CD4-positive, alpha-beta T cell treated with Interleukin-17A for 1 hour (primary cell): ENCODE measurements at regions not wholly inside any gene's neighbourhood (a gene's known extent, or its start where the extent isn't known, plus 50 kb on each side); places are given as distances from the start of the nearest gene placed in this dataset.

Experiments
- DNase-seq: peaks from one replicate; pipeline ENCODE4 v3.0.0-alpha.2; 2020

DNA sequence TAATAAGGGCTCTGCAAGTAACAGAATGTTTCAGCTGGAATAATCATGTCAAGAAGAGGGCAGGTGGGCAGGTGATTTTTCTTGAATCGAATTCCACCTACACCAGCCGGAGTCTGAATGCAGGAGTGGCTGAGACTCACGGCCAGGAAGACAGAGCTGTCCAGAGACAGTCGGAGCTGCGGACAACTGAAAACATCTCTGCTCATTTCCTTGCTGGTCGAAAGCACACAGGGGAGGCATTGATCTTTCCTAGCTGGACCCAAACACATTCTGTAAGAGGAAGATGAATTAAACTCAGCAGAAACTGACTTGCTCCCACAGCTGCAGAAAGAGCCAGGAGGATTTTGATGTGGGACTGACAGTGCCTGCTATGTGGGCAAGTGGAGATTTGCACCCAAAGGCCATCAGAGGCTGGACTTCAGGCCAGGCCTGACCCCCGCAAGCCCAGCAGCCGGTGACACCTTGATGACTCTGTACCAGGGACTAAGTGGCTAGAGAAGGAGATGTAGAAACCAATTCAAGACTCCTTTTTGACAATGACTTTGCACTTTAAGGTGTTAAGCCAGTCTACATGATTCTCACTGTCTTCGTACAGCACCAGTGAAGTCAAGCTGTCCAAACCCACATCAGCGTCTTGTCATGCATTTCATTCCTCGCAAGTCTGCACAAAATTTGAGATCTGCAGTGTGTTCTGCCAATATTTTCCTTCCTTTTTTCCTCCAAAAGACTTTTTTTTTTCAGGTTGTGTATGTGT, 169.4 kb downstream of the TEX36 start:
- no peak for DNase-seq

DNA sequence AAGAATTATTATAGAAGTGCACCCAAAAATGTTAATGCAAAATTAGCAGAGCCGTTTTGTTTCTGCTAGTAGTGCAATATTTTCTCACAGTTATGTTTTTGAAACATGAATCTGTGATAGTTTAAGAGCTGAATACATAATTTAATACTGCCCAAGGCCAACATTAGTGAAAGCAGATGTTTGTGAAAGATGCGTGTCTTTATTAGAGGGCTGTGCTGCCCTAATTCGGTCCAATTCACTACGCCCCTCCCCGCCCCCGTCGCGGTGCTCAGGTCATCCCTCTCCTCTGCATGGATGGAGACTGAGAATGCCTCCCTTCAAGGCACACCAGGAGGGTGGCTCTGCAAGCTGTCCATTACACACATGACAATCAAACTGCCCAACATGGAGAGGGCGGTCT, 172.0 kb downstream of the TEX36 start:
- DNase-seq = no peak

DNA sequence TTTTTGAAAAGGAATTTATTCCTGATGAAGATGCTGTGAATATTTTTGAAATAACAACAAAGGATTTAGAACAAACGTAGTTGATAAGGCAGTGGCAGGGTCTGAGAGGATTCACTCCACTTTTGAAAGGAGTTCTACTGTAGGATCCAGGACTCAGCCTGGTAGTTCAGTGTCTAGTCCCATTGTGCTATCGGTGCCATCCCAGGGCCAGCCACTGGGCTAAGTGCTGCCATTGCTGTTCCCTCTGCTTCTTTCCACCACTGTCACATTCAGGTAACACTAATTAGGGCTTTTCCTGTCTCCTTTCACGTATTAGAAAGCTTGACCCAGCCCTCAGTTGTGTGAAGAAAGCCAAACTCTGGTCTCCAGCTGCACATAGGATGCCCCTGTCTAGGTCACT, 177.3 kb downstream of the TEX36 start:
- DNase-seq = no peak

DNA sequence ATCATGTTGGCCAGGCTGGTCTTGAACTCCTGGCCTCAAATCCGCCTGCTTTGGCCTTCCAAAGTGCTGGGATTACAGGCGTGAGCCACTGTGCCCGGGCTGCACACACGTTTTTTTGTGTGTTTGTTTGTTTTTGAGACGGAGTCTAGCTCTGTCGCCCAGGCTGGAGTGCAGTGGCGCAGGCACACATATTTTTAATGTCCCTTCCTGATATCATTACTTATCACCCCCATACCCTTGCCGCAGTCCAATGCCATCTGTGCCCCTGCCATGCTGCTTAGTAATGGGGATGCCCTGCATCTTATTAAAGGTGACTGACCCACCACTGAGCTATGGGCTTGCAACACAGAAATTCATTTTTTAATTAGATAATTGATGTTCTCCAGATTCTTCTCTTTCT, 180.7 kb downstream of the TEX36 start:
- DNase-seq = no peak

DNA sequence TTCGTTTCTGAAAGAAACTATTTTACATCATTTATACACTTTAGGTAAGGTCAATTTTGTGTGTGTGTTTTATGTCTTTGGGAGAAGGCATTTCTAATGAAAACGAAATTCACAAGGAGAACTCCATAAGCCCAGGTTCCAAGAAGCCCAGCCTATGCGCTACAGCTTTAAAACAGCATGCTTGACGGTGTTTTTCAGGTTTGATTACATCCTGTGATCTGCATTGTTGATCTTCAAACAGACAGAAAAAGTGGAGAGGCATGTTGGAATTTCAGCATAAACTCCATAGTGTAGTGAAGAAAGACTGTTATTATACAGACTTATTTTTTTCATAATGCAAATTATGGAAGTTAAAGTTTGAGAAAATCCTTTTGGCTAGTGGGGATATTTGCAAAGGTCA, 187.6 kb downstream of the TEX36 start:
- DNase-seq = no peak

DNA sequence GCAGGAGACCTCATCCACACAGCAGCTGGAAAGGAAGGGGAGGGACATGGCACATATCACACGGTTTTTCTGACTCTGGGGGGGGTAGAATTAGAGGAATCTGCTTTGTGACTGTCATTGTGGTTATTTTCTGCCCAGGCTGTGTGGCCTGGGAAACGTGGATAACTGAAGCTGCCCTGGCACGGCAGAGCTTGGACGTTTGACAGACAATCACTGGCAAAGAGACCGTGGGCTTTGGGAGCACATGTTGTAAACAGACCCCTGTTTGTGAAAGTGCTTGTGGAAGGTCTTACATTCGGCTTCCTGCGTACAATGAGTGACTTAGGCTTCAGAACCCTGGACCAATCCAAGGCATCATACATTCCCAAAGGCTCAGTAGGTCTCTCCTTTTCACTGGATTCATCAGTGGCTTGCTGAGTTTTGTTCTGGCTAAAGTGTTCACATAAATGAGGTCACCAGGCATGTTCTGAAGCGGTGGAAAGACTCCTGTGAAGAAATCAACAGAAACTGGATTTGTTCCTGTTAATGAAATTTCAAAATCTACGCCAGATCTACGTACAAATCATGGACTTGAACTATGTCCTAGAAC, 188.2 kb downstream of the TEX36 start:
- DNase-seq = no peak

DNA sequence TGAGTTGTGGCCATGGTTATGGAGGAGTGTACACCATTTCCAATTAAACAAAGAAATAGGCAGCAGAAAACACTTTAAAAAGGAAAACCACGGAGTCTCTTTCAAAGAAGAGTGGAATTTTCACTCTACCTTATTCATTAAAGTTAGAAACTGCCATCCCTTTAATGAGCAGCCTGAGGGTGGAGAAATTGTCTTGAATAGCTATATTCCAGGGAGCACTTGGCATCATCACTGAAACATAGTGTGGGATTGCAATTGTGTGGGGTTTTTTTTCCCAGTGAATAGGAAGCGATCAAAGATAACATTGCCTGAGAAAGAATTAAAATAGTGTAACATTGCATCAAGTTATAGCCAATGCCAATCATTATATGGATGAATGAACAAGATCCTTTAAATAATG, 191.6 kb downstream of the TEX36 start:
- DNase-seq = no peak

DNA sequence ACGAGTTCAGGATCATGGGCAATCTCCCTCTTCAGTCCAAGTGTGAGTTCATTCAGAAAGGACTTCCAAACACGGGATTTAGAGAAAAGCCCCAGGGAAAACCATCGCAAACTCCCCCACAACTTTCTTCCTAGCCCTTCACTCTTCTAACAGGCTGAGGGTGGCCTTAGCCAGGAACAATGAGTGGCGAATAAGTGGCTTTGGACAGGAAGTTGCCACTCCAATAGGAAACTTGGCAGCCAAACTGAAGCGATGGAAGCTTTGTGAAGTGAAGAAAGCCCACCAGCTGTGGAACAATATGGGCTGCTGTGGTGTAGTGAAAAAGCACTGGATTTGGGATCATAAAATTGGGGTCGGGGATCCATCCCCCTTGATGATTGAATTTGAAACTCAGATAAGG, 193.2 kb downstream of the TEX36 start:
- no peak for DNase-seq

DNA sequence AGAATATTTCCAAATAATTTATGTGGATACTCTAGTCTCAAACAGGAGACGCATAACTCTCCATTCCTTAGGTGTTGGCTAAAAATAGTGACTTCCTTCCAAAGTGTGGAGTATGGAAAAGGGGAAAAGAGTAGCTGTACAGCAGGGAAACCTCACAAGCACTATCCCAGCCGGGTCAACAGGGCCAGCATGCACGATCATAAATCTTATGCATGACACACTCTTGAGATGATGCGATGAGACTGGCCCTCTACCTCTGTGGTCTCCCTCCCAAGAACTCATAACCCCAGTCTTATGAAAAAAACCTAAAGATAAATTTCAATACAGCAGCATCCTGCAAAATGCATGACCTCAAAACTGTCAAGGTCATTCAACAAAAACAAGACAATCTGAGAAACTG, 197.3 kb downstream of the TEX36 start:
- no peak for DNase-seq

DNA sequence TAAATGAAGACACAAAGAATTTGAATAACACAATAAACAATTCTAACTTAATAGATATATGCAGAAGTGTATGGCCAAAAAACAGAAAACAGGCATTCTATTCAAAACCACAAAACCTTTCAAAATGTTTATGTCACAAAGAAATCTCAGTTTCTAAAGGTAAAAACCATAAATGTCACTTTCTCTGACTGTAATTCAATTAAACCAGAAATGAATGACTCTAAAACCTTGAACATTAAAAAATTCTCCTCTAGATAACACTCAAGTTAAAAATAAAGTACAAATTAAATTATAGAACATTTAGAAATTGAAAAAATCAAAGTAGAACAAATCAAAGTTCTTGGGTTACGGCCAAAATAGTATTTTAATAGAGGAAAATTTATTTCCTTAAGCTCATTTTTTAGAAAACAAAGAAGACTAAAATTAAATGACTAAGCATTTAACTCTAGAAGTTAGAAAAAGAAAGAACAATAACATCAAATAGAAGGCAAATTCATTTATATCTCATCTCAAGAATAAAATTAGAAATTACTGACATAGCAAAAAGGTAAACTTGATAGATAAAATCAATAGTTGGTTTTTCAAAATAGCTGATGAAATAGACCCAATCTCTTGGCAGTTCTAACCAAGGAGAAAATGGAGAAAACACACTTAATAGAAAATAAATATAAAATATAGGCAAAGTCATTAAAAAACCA, 198.8 kb downstream of the TEX36 start:
- DNase-seq = no peak

DNA sequence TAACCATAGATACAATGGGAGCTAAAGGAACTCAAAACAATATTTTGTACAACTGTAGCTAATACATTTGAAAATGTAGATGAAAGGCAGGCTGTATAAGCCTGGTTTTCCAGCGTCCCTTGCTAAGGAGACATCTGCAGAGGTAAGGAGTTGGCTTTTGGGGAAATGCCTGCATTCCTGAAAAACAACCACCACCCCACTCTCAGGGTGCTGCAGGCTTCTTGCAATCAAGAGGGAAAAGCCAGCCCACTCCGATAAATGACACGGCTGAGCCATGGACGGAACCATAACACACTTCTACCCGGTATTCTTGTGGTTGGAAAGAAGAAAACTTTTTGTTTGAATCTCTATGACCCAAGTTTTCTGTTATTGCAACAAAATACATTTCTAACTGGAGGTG, 200.3 kb downstream of the TEX36 start:
- DNase-seq = no peak

DNA sequence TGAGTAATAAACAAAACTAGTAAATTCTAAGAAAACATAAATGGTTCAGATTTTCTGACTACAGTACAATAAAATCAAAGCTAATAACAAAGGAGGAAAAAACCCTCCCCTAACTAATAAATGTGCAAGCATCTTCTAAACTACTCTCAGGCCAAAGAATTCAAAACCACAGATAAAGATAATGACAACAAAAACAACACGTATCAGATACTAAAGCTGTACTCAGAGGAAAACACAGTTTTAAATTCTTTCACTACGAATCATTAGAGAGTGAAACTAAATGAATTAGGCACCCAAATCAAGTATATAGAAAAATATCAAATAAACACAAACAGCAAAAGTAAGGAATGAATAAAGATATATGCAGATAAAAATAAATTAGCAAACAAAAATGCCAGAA, 200.9 kb downstream of the TEX36 start:
- no peak for DNase-seq

DNA sequence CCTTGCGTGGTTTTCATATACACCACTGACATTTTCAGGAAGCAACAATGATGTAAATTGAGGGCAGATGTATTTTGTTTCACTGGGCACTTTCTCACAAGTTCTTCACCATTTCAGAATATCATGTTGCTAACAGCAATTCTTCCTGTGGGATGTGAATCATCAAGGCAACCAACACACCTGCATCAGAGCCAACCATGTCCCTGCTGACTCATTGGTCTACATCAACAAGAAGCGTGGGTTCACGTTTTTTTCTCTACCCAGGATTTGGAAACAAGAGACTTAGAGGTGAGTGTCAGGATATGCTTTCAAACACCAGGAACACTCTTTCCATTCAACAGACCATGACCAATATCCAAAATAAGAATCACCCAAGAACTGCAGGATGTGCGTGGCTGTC, 203.9 kb downstream of the TEX36 start:
- DNase-seq = no peak

DNA sequence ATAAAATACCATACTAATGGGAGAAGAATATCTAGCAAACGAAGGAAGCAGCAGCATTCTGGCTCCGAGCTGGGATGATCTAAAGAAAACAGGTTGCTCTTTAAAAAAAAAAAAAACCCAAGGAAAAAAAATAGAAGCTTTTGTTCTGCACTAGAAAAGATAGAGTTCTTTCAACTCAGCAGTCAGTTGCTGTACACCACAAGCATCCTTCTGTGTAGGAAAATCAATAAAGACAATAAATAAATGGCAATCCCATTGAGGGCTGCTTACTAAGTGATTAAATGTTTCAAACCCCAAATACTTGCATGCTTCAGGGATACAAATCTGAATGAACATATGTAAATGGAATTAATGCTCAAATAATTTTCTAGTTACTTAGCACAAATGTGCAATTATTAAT, 207.1 kb downstream of the TEX36 start:
- DNase-seq = no peak

DNA sequence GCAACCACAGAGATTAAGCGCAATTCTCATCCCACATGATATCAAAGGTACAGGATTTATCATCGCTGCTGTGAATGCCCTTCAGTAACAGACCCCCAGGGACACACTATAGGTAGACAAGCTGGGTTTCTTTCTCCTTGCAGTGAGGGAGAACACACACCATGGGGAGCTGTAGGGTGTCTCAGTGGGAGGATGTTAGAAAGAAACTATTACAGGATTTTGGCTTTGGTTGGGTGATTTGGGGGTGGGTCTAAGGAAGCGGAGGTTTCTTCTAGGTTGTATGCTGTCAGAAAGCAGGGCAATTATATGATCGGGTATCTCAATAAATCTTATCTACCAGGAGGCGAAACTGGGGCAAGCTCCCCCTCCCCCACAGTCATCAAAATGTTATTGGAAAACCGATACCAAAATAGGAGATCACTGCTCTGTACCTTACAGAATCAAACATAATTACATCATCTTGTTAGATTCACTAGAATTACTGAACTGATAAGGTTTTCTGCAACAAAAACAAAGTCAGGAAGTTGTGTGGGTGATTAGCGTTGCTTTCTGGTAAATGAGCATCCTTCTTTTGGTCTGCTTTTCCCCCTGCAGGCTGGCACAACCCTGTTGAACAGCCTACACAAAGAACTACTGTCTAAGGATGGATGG, 209.7 kb downstream of the TEX36 start:
- DNase-seq = no peak

DNA sequence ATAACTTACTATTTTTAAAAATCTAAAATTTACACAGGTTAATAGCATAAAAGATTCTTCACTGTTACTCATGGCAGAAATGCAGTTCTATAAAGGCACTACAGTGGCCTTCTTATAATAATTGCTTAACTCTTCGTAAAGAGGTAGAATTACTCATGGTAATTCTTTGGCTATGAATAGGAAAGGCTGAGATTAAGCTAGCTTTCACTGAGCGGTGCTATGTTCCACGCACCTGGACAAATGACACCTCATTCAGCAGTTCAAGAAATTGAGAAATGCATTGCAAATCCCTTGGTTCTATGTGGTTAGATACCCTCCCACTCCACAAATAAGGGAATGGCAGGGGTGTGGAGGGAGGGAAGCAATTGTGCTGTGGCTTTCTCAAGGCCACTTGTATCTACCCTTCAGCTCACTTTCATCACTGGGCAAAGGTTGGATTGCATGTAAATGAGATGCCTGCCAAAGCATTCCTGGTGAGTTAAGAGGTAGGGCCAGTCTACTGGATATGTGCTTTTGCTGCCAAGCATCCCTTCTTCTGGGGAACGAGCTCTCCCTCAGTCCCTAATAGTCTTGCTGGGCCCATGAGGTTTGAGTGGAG, 210.9 kb downstream of the TEX36 start:
- DNase-seq = no peak

DNA sequence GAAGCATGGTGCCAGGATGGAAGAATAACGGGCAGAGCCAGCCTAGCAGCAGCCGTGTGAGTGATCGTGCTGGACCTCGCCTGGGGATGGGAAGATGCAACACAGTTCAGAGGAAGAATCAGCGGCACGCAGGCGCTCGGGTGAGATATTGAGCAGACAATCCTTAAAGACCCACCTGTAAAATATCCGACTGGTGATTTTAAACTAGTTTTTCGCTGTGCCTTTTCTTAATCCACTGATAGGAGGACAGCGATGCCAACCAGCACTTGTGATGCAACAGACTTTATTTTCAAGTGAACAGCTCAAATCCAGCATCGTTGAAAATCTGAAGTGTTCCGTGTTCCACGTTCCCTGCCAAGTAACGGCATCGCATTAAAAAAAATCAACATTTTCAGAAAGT, 214.7 kb downstream of the TEX36 start:
- no peak for DNase-seq

DNA sequence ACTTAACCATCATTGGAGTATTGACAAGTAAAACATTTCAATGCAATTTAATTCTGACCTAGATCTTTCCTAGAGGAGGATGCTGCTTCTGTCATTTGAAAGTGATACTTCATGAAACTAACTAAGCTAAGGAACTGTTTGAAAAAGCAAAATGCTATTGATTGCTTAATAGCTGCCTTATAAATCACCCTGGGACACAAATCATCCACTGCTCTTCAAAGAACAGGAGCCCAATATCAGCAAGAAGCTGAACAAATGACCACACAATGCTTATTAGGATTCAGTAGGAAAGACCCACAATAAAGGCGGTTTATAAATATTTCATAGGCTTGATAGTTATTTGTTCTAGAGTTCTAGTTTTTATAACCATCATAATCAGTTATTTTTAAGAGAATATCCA, 216.3 kb downstream of the TEX36 start:
- DNase-seq = no peak

DNA sequence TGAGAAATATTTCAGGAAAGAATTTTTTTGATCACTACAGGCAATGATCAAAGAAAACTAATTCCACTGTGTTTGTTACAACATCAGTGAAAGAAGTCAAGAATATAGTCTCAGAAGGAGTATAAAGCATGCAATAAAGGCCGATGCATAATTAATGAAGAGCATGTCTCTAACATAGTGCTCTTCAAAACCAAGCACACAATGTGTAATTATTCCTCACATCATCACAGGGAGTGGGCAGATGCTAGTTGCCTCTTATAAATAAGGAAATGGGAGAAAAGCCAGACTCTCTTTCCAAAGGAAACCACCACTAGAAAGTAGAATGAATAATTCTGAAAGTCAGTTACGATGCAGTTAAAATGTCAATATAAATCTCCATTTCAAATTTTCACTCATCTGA, 220.1 kb downstream of the TEX36 start:
- DNase-seq = no peak

DNA sequence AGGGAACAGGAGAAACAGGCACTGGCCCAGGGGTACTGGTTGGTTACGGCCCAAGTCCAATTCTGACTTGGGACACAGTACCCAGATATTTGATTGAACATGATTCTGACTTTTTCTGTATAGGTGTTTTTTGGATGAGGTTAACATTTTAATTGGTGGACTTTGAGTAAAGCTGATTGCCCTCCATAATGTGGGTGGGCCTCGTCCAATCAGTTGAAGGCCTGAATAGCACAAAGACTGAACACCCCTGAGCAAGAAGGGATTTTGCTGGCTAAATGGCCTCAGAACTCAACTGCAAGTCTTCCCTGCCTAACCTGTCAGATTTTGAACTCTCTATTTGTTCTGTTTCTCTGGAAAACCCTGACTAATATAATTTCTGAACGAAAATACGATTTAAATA, 222.6 kb downstream of the TEX36 start:
- no peak for DNase-seq

DNA sequence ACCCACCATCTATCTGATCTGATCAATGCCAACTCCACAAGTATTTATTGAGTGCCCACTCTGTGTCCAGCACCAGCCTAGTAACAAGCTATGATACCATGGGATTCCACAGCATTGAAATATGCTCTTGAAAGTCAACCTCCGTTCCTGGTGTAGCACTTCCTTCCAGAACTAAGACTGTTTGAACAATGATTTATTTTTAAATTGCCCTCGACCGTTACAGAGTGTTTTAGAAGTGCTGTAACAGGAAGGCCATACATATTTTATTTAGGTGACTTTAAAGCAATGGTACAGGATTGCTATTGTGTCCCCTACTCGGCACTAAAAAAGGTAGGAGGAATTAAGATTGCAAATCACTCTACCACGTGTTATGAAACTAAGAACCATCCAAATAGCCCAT, 225.6 kb downstream of the TEX36 start:
- DNase-seq = no peak

DNA sequence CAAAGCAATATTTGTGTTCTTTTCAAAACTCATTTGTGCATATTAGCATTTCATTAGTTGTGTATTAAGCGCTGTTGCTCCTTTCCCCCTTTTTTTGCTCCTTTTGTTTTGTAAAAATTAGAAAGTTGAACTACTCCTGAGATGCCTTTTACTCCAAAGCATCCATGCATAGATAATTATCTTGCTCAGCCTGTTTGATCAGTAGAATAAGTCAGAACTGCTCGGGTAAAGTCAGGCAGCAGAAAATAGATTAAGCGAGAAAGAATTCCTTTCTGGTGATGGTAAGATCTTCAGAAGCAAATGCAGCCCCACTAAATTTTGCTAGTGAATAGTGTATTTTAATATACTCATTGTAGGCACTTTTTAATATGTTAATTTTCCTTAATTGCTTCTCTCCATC, 227.1 kb downstream of the TEX36 start:
- no peak for DNase-seq

DNA sequence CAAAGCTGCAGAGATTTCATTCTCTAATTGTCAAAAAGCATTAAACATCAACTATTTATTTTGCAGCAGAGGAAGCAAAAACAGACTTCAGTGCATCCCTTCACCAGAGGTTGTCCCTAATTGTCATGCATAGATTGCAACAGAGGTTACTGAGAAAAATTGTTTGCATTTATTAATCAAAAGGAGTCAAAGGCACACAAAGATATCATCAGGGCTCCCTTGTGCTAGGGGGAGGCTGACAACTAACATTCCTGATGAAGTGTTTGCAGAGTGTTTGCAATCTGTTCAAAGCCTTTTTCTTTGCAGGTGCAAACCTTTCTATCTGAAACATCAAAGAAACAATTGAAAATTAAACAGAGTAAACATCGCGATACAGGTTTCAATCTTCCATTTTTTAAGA, 227.5 kb downstream of the TEX36 start:
- no peak for DNase-seq

DNA sequence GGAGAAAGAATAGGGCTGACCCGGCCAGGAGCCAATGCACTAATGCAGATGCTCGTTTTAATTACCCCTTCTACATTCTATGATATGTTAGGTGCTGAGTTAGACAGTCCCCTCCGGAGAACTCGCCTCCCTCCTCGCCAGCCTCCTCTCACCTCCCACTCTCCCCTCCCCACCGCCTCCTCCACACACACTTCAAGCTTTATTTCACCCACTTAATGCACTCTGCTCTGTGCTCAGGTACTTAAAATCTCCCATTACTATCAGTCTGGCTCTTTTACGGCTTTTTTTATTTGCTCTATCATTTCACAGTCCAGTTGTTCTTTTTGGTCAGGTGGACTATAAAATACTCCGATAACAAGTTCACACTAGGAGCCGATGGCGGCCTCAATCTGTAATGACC, 231.6 kb downstream of the TEX36 start:
- no peak for DNase-seq
